ENCODE measurements at regions not wholly inside any gene's neighbourhood (a gene's known extent, or its start where the extent isn't known, plus 50 kb on each side); places are given as distances from the start of the nearest gene placed in this dataset.

DNA sequence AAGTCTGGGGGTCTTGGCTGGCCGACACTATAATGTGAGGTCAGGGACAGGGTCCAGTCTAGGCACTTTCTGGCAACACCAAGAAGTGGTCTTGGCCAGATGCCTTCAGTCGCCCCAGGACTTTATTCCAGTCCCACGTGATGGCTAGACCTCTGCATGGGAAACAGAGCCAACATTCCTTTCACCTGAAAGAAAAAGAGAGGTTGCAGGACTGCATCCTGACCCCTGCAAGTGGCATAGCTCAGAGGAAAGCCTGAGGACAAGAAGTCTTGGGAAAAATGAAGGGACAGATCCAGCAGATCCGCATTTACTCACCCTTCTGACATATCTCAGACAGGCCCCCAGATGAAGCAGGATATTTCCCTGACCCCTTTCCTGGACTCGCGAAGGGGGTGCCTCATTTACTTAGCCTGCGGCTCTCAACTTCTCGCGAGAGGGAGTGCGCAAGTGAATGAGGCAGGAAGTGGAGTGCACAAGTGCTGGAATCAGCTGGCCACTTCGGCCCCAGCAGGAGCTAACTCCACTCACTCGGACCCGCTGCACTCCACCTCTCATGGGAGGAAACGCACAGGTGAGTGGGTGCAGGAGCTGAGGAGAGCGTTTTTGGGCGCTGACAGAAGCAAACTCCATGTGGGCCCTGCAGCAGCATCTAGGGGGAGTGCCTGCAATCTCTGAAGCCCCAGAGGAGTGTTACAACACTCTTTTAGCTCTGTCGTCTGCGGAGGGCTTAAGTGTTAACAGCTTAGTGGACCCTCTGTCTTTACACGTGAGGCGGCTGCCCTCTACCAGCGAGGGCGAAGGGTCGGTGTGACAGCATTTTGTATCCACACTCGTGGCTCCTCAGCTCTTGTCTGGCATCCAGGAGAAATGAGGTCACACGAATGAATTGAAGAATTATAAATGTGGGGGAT, 916.2 kb upstream of the GHITM start:
- Histone ChIP-seq H3K4me1 (no peaks in the 10 kb centered on the region), H3K4me3 (ENCODE audit: low read depth, low read length) (no peak overlapping the region), H3K27ac (no peak overlapping the region), H3K9me3 (ENCODE audit: control insufficient read depth, low read length) (no peaks in the 10 kb centered on the region), H3K4me2 (ENCODE audit: low read length) (no peak overlapping the region), H3K27me3 (ENCODE audit: control insufficient read depth, insufficient read depth, low read length) (no peaks in the 10 kb centered on the region), H2AFZ (no peak overlapping the region), H3K9ac (no peak overlapping the region), H3K36me3 (ENCODE audit: control insufficient read depth, insufficient read depth, low read length) (no peaks in the 10 kb centered on the region), H3K79me2 (no peaks in the 10 kb centered on the region)
- TF ChIP-seq, protein P1, sequence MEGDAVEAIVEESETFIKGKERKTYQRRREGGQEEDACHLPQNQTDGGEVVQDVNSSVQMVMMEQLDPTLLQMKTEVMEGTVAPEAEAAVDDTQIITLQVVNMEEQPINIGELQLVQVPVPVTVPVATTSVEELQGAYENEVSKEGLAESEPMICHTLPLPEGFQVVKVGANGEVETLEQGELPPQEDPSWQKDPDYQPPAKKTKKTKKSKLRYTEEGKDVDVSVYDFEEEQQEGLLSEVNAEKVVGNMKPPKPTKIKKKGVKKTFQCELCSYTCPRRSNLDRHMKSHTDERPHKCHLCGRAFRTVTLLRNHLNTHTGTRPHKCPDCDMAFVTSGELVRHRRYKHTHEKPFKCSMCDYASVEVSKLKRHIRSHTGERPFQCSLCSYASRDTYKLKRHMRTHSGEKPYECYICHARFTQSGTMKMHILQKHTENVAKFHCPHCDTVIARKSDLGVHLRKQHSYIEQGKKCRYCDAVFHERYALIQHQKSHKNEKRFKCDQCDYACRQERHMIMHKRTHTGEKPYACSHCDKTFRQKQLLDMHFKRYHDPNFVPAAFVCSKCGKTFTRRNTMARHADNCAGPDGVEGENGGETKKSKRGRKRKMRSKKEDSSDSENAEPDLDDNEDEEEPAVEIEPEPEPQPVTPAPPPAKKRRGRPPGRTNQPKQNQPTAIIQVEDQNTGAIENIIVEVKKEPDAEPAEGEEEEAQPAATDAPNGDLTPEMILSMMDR (IDR thresholded peaks at IDR 0.05), result no peak

DNA sequence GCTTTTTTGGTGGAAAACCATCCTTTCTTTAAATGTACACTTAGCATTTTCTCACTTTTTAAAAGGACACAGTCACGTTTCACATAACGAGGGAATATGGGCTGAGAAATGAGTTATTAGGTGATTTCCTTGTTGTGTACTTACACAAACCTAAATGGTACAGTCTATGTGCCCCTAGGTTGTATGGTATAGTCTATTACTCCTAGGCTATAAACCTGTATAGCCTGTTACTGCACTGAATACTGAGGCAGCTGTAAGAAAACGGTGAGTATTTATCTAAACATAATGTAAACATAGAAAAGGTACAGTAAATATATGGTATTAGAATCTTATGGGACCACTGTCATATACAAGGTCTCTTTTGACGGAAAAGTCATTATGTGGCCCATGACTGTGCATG, 913.5 kb upstream of the GHITM start:
- no peak overlapping the region for H3K27ac ChIP-seq
- TF ChIP-seq, protein P1 (IDR thresholded peaks at IDR 0.05), result no peak
- no peak overlapping the region for H3K4me2 ChIP-seq (ENCODE audit: low read length)
- no peaks in the 10 kb centered on the region for H3K27me3 ChIP-seq (ENCODE audit: control insufficient read depth, insufficient read depth, low read length)
- no peak overlapping the region for H2AFZ ChIP-seq
- no peaks in the 10 kb centered on the region for H3K36me3 ChIP-seq (ENCODE audit: control insufficient read depth, insufficient read depth, low read length)
- no peaks in the 10 kb centered on the region for H3K4me1 ChIP-seq
- no peak overlapping the region for H3K4me3 ChIP-seq (ENCODE audit: low read depth, low read length)
- no peak overlapping the region for H3K9ac ChIP-seq
- H3K9me3 ChIP-seq (ENCODE audit: control insufficient read depth, low read length), result no peaks in the 10 kb centered on the region
- no peaks in the 10 kb centered on the region for H3K79me2 ChIP-seq

DNA sequence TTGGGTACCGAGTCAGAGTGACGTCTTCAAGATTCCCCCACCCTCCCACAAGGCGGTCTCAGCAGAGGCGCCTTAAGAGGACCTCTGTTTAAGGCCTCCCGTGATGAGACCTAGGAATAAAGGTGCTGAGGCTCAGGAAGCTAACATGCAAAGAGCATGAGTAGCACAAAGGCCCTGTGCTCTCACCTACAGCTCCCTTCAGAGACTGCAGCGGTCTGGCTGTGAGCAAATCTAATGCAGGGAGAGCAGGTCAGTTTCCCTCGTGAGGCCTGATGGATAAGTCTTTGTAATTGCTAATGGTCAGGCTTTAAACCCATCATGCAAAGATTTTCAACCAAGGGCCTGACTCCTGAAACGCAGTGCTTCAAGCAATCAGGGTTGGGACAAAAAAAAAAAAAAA, 909.3 kb upstream of the GHITM start:
- Histone ChIP-seq H3K4me2 (ENCODE audit: low read length) (no peak overlapping the region), H3K4me3 (ENCODE audit: low read depth, low read length) (no peak overlapping the region), H2AFZ (no peak overlapping the region), H3K4me1 (no peaks in the 10 kb centered on the region), H3K36me3 (ENCODE audit: control insufficient read depth, insufficient read depth, low read length) (no peaks in the 10 kb centered on the region), H3K9me3 (ENCODE audit: control insufficient read depth, low read length) (no peaks in the 10 kb centered on the region), H3K9ac (no peak overlapping the region), H3K27ac (no peak overlapping the region), H3K27me3 (ENCODE audit: control insufficient read depth, insufficient read depth, low read length) (peaks cover 2% of the 10 kb centered on the region), H3K79me2 (no peaks in the 10 kb centered on the region)
- TF ChIP-seq, protein P1 (IDR thresholded peaks at IDR 0.05), result no peak

DNA sequence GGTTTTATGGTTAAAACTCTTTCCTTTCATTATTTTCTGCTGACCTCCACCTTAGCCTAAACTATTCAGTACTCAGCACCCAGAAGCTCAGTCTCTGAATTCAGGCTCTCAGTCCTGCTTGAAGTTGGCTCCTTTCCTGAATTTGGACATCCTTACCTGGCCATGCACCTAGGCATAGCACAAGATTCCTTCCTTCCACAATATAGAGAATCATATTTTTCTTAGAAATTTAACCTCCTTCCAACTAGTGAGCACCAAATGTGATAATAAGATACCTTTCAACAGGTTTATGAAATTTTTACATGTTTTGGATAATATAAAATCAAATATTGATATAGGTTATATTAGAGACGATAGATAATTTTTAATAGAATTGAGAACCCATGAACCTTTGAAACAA, 905.6 kb upstream of the GHITM start:
- Histone ChIP-seq H3K4me3 (ENCODE audit: low read depth, low read length) (no peak overlapping the region), H3K9me3 (ENCODE audit: control insufficient read depth, low read length) (no peaks in the 10 kb centered on the region), H3K27me3 (ENCODE audit: control insufficient read depth, insufficient read depth, low read length) (peaks cover 2% of the 10 kb centered on the region), H3K4me2 (ENCODE audit: low read length) (no peak overlapping the region), H3K9ac (no peak overlapping the region), H3K79me2 (no peaks in the 10 kb centered on the region), H3K27ac (no peak overlapping the region), H3K36me3 (ENCODE audit: control insufficient read depth, insufficient read depth, low read length) (no peaks in the 10 kb centered on the region), H2AFZ (no peak overlapping the region), H3K4me1 (no peaks in the 10 kb centered on the region)
- TF ChIP-seq, protein P1 (IDR thresholded peaks at IDR 0.05), result no peak

All from parathyroid adenoma (tissue), 2 donors.